Upper lobe of left lung (tissue), 4 donors: ENCODE measurements at regions not wholly inside any gene's neighbourhood (a gene's known extent, or its start where the extent isn't known, plus 50 kb on each side); places are given as distances from the start of the nearest gene placed in this dataset.

Experiments
- POLR2A ChIP-seq, 4 donors: fragments of 450-650 bp; IDR thresholded peaks; one replicate each; pipeline ENCODE4 v1.5.1; 2016 to 2017; ENCODE audit warnings: antibody characterized with exemption in 4 of 4, mild to moderate bottlenecking in 2 of 4
- POLR2AphosphoS5 ChIP-seq, 2 donors: sonication (generic); formaldehyde crosslinking; IDR thresholded peaks; one replicate each; pipeline ENCODE4 v1.5.1; 2017; ENCODE audit warnings: antibody characterized with exemption in 2 of 2

DNA sequence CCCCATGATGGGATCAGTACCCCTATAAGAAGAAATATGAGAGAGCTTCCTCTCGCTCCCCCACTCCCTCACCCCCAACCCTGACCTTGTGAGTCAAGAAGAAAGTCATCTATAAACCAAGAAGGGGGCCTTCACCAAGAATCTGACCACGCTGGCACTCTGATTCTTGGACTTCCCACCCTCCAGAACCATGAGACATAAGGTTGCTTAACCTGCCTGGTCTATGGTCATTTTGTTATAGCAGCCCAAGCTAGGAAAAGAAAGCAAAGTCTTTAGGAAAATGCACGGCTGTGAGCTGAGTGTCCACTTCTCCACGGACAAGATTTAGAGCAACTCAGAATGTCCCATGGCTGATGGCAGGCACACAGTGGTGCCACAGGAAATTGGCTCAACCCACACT, 333.5 kb downstream of the SOX9 start:
- TF ChIP-seq POLR2A (IDR thresholded peaks at IDR 0.05), result no peak
- TF ChIP-seq POLR2AphosphoS5 (IDR thresholded peaks at IDR 0.05), result no peak
